G401.6 (cell line): ENCODE measurements at regions not wholly inside any gene's neighbourhood (a gene's known extent, or its start where the extent isn't known, plus 50 kb on each side); places are given as distances from the start of the nearest gene placed in this dataset.

Experiments
- FAIRE-seq: peaks from 2 replicates; lab custom pipeline; 2012; peaks lifted over from hg19 to GRCh38; lab: Jason Lieb, UNC

DNA sequence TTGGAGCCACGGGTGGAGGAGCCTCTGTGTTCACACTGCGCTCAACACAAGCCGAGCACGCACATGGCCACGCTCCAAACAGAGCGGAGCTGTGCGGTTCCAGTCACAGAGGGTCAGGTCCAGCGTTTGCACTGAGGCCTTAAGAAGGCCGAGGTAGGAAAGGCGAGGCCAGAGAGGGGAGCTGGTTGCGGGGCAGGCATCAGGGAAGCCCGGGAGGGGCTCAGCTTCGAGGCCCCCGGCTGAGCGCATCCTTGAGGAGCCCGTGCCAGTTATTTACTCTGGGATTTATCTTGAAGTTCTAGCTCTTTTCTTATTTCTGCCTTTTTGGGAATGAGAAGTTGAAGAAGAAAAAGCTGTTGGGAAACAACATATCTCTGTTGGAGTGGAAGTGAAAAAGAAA, 140.8 kb downstream of the IRX1 start:
- no peak for FAIRE-seq

DNA sequence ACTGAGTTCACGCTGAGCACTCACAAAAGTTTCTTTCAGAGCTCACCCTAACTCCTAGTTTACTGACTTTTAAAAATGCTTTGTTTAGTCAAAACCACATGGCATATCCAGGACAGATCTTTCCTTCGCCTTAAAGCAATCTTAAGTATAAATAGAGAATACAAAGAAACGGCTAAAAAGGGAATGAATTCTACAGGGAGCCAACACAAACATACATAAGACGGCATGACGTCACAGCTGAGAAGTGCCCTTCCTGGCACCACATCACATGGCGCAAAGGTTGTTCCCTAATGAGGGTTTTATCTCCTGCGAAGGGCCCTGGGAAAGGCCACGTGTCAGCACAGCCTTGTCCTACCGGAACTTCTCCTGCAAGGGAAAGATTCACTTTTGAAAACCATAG, 141.3 kb downstream of the IRX1 start:
- FAIRE-seq: no peak

DNA sequence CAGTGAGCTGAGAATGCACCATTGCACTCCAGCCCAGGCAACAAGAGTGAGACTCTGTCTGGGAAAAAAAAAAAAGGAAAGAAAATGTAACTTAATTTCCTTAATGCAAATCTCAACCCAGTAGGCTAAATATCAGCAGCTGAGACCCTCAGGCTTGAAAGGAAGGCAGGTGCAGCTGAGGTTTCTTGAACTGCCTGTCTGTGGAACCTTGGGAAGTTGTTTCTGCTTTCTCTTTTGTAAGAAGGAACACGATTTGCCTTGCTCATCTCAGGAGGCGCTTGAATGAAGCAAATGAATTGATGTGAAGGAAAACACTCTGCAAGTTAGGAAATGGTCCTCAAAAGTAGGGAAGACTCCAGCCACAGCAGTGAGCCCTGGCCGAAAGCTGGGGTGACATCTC, 143.3 kb downstream of the IRX1 start:
- FAIRE-seq: no peak

DNA sequence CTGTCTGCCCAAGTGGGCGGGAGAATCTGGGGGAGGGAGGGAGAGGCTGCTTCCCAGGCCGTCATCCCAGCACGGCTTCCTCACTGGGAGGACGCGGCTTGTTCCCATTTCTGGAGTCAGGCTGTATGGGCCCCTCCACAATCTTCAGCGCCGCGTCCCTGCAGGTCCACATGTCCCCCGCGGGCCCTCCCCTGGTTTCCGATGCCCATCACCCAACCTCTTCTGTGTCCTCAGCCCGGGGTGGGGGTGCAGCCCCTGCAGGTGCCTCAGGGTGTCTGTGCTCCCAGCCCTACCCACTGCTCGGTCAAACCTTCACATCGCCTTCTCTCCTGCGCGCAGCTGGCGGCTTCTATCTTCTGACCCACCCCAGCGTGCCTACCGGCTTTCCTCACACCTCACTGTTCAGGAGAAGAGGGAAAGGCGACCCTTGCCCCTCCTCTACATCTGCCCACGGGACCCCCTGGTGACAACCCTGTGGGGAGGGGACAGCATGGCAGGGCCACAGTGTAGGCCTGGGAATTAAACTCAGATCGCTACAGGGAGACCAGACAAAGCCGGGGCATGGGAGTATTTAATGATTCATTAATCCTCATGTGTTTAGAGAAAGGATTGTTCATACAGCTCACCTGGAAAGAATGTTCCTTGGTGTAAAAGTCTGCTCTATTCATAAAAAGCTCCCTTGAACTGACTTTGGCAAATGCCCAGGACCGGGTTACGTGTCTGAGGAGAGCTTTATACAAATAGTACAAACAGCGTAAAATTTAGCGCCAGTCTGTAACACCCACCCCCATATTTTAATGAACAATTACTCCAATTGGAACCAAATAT, 145.1 kb downstream of the IRX1 start:
- no peak for FAIRE-seq

DNA sequence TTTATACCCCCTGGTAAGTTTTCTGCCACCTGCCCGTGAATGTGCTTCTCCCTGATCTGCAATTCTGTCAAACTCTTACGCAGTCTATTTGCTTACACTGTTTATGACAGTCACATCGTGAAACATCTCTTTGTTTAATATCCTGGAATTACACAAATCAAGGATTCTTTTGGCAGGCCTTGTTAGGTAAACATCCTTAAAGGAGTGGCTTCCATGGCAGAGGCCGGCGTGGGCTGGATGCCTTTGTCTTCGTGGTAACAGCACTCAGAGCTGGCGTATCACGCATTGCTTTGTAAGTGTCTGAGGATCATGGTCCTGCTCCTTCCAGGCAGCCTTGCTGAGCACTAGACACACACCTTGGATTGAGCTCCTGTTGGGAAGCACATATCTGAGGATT, 145.7 kb downstream of the IRX1 start:
- FAIRE-seq: no peak

DNA sequence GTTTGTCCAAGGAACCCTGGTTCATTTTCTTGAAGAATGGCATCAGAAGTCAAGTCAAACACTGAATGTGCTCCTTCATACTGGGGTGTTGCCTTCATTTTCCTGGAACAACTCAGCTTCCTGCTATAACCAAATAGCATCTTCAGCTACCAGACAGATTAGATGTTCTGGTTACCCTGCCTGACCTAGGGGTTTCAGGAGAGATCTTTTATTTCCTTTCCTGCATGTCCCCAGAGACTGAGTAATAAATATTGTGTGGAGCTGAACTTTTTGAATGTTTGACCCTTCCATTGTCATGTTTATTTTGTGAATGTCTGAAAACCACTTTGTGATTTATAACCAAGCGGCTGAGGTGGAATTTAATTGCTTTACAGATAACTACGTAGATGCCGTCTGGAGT, 147.1 kb downstream of the IRX1 start:
- FAIRE-seq: no peak

DNA sequence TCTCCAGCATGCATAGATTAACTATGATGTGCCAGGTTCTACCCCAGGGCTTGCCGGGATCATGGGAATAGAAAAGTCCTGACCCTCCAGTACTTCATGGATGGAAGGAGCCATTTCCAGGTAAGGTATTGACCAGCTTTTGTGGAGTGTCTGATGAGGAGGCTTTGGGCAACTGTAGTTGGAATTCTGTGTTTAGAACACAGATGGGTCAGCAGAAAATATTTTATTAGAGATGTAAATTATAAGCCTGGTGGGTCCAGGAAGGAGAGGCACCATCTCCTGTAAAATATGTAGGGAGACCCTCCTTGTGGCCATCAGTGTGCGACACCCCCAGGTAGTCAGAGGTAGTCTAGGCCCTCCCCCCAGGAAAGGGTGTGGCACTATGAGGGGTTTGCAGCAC, 156.2 kb downstream of the IRX1 start:
- FAIRE-seq: no peak

DNA sequence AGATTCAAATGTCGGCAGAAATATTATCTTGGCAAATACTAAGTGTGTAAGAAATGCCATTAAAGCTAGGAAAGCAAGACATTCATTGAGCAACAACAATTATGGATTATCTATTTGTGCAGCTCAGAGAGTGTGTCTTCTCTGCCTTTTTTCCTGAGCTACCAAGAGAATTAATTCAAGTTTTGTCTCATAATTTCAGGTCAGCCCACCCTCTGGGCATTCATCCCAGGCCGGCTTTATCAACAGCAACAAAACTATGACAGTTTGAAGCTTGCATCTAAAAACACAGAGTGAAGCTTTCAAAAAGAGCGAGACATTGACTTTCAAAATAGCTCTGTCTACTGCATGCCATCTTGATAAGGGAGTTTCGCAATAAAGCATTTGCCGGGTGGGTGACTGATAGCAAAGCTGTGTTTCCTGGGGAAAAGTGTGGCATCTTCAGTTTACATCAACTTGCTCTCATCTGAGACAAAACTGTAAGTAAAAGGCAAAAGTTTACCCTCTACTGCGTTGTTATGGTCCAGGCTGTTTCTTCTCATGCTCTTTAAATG, 182.4 kb downstream of the IRX1 start:
- no peak for FAIRE-seq

DNA sequence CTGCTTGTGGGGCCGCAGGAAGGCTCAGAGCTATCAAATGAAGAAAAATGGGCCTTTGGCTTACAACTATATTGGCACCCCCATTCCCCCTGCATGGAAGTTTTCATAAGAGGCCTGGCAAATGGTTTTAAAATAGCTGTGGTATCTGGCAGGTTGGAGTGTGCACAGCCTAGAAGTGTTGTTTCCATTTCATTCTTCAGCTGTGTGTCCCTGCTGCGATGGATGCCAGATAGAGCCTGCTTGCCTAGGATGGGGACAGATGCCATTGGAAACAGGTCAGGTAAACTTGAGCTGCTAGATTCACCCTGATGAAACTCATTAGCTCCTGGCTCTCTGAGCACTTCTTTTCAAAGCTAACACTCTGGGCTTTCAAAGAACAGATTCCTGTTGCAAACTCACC, 183.3 kb downstream of the IRX1 start:
- no peak for FAIRE-seq

DNA sequence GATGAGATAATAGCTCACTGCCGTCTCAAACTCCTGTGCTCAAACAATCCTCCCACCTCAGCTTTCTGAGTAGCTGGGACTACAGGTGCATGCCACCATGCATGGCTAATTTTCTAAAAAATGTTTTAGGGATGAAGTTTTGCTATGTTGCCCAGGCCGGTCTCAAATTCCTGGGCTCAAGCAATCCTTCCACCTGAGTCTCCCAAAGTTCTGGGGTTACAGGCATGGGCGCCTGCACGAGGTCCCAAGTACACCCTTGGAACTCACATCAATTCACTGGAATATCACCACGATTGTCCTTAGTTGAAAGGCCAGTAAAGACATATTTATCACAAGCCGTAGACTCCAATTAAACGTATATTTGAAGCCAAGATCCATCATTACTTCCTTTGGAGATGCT, 184.6 kb downstream of the IRX1 start:
- no peak for FAIRE-seq

DNA sequence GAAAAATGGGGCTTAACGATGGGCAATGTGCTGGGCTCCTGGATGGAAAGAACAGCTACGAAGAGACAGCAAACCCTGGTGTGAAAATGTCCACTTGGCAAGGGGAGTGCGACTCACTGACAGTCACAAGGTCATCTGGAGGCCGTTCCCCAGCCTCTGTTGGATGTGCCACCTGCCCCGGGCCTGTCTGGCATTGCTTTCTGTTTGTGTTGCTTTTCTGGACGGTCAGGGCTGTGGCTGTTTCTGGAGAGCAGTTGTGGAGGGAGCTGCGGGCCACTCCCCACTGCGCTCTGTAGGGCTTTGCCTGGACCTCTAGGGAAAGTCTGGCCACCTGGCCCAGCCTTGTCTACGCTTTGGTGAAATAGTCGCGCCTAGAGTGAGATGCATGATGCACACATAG, 185.3 kb downstream of the IRX1 start:
- FAIRE-seq: no peak

DNA sequence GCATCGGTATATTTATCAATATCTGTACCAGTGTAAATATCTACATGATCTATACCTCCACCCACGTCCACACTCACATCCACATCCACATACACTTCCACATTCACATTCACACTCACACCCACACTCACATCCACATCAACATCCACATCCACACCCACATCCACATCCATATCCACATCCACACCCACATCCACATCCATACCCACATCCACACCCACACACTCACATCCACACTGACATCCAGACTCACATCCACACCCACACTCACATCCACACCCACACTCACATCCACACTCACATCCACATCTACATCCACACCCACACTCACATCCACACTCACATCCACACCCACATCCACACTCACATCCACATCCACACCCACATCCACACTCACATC, 189.2 kb downstream of the IRX1 start:
- FAIRE-seq: no peak

DNA sequence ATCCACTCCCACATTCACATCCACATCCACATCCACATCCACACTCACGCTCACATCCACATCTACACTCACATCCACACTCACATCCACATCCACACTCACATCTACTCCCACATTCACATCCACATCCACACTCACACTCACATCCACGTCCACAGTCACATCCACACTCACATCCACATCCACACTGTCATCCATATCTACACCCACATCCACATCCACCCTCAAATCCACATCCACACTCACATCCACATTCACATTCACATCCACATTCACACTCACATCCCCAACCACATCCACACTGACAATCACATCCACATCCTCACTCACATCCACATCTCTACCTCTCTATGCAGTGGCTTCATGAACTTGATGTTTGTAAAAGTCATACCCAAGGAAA, 190.5 kb downstream of the IRX1 start:
- no peak for FAIRE-seq

DNA sequence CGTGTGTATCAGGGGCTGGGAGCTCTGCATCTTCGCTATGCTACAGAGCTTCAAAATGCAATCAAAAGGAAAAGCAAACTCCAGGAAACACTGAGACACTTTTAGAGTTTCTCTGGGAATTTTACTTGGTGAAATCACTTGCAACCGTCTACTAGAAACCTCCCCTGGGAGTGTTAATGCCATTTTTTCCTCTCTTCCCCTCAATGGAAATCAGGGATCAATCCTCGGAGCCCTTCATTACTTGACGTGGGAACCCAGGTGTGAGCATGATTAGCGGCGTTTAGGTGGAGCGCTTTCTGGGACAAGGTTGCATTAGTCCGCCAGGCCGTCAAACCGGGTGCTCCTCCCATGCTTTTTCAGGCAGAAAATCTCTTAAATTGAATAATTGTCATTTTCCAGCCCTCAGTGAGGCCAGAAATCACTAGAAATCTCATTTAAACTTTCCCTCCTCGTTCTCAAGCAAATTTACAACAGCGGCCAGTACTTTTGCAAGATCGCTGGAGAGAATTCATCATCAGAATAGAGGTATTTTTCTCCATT, 191.3 kb downstream of the IRX1 start:
- no peak for FAIRE-seq

DNA sequence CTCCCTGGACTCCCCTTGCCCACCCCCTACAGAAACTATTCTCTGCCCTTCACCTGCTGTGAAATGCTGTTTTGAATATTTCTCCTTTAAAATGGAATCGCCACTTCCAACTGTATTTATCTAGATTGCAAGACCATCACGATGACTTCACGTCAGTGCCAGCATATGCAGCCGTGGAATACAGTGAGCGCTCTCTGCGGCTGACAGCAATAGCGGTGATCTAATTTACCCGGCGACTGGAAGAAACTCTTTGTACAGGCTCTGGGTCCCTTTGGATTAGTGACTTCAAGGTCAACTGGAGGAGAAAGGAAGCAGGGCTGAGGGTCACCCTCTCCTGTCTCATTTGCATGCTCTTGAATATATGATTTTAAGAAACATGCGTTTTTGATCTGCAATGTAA, 192.0 kb downstream of the IRX1 start:
- no peak for FAIRE-seq

DNA sequence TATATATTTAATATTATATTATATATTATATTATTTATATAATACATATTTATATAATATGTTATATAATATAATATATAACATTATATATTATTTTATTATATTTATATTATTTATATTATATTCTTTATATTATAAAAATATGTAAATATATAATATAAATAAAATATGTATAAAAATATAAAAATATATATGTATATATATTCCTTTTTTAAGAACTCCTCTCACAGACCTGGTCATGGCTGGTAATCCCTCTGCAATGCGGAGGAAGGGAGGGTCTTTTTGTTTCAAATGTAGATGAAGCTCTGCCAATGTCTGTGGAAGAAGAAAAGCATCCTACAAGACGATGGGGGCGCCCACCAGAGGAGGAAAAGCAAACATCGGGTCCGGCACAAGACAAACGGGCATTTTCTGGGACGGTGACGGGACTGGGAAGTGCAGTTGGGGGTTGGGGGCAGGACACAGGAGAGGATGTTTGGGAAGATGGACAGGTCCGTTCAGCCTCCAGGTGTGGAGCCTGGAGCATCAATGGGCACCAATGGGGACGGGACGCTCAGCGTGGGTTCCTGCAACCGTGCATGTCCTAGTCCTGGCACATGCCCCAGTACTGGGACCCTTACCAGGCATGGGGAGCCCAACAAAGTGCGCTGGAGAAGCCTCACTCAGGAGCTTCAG, 194.0 kb downstream of the IRX1 start:
- peak; percentile 97 for FAIRE-seq

DNA sequence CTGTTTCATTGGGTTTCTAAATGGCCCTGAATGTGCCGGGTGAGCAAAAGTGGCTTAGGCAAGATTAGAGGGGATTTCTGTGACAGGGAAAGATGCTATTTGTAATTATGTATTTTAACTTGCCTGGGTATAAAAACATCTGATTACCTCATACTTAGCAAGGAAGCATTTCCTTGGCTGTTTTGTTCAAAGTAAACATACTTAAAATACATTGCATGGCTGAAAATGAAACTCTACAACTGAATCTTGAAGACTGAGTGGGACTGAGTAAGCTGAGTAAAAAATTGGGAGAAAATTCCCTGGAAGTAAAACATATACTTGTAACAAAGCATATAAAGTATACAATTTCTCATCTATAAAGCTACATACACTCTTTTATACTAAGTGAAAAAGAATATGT, 197.5 kb downstream of the IRX1 start:
- FAIRE-seq: no peak

DNA sequence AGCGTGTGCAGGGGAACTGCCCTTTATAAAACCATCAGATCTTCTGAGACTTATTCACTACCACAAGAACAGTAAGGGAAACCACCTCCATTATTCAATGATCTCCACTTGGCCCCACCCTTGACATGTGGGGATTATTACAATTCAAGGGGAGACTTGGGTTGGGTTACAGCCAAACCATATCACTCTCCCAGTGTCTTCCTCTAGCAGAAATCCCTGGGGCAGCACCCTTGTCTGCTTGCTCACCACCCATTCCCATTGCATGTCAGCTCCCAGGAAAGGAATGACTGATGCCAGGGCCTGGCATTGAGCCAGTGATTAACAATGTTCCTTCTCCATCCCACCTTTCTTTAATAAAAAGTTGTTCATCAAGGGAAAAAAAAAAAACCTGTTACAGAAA, 199.0 kb downstream of the IRX1 start:
- FAIRE-seq: no peak

DNA sequence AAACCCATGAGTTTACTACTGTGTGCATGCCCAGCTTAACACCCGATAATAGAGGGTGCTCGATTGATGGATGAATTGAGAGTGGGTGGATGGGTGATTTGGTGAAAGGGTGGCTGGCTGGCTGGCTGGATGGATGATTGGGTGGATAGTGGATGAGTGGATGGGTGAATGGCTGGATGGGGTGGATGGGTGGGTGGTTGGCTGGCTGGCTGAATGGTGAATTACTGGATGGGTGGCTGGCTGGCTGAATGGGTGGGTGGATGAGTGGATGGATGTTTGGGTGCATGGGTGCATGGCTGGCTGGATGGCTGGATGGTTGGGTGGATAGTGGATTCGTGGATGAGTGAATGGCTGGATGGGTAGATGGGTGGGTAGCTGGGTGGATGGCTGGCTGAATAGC, 201.1 kb downstream of the IRX1 start:
- no peak for FAIRE-seq

DNA sequence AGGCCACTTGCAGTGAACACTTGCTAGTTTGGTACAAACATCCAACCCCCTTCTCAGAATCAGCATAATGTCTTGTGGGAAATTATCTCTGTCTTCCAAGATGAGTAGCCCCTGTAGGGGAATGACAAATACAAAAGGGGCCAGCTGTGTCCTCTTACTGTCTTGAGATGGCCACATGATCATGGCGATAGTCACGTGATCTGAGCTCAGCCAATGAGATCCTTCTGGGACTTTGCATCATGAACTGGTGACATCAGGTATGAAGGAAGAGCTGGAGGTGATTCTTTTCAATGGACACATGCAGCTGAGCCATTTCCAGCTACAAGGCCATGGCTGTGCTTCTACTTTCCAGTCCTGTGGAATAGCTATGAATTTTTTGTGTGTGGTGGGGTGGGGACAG, 206.3 kb downstream of the IRX1 start:
- FAIRE-seq: no peak

DNA sequence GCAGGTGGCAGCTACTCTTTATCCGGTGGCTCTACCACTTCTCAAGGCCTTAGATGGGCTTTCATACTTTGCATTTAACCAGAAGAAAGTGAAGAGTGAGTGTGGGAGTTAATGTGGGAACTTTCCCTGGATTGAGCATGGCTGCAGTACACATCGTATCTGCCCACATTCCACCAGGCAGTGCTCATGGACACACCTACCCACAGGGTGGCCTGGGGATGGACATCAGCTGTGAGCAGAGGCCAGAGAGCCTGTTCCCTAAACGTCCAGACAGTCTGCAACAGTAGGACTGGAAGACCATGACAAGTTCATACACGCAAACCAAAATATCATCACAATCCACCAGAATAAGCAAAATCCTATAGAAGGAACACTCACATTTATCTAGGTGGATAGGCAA, 213.8 kb downstream of the IRX1 start:
- FAIRE-seq: no peak

DNA sequence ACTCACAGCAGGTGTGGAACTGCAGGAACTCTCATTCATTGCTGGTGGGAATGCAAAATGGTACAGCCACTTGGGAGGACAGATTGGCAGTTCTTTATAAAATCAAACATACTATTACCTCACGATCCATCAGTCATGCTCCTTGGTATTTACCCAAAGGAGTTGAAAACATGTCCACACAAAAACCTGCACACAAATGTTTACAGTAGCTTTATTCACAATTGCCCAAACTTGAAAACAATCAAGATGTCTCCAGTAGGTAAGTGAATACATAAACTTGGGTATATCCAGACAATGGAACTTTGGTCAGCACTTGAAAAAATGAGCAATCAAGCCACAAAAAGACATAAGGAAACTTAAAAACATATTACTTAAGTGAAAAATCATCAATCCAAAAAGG, 215.5 kb downstream of the IRX1 start:
- no peak for FAIRE-seq

DNA sequence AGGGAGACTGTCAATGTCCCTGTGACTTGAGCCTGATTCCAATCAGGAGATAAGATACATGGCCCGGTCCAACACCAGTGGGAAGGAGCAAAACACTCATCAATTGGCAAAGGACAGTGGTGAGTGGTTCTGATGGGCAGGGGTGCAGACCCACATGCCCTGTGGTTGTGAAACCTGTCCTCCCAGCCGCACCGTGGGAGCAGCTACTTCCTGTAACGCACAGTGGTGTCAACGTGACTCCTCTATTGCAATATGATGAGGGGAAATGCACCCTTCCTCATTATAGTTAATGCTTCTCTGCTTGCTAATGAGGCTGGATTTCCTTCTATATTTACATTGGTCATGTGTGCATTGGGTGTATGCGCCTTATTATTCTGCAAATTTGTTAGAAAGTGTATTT, 223.0 kb downstream of the IRX1 start:
- FAIRE-seq: no peak
